HCT116 (cell line): ENCODE measurements at regions not wholly inside any gene's neighbourhood (a gene's known extent, or its start where the extent isn't known, plus 50 kb on each side); places are given as distances from the start of the nearest gene placed in this dataset.

Experiments used
- ATAC-seq: fragments of 200-7000 bp; cut with Tn5 transposase; 2 replicates; pipeline ENCODE4 v1.9.1; 2020; ENCODE audit warnings: mild to moderate bottlenecking, moderate library complexity
- BruUV-seq: library from RNA; stranded (reverse); fragments of 400-500 nt; replicated peaks from 2 replicates; lab custom pipeline; 2021; lab: Mats Ljungman, UMichigan
- CTCF ChIA-PET: fragments of 300-600 bp; sonication (Branson Sonifier 250); formaldehyde crosslinking; loops from one replicate; lab custom pipeline; 2021; ENCODE audit warnings: antibody characterized with exemption; lab: Charles Lee
- POLR2A ChIA-PET: fragments of 300-600, 350-600 bp; sonication (Branson Sonifier 250); formaldehyde crosslinking; loops from one replicate; lab custom pipeline; 2021; ENCODE audit warnings: antibody characterized with exemption; lab: Charles Lee
- RAD21 ChIA-PET, 2 experiments: fragments of 300-600 bp; sonication (Branson Sonifier 250); formaldehyde crosslinking; loops; one replicate each; lab custom pipeline; 2023; ENCODE audit warnings: low total read pairs in 2 of 2; ENCODE audit not compliant: uncharacterized antibody in 2 of 2, unreplicated experiment in 2 of 2, low non-redundant PET in 1 of 2; lab: Charles Lee
- DNase-seq: peaks from one replicate; pipeline ENCODE4 v3.0.0-alpha.2; 2010; ENCODE audit warnings: low read depth, low spot score
- H2AFZ ChIP-seq: fragments of 200-600 bp; shearing (Covaris generic), sonication (generic); 2 replicates; pipeline ENCODE4 v1.6.1; 2017; ENCODE audit warnings: low read depth, mixed run types, mixed read lengths, antibody characterized with exemption, low read length; ENCODE audit not compliant: poor library complexity, severe bottlenecking
- H3K27ac ChIP-seq: 2 replicates; pipeline ENCODE4 v1.5.1; 2012; ENCODE audit warnings: low read depth, low read length
- H3K27me3 ChIP-seq: fragments of 200-600 bp; sonication (generic); 2 replicates; pipeline ENCODE4 v1.6.1; 2016; ENCODE audit warnings: mixed run types, low read length, mixed read lengths; ENCODE audit not compliant: insufficient read depth
- H3K36me3 ChIP-seq, 2 experiments: fragments of 200-500 bp in 1 of 2; fragments of 200-600 bp in 1 of 2; sonication (Bioruptor generic) in 1 of 2; sonication (generic) in 1 of 2; 2 replicates each; pipeline versions ENCODE4 v1.5.1 to v1.6.1; 2014 to 2016; ENCODE audit warnings: low read length in 2 of 2, inconsistent platforms in 1 of 2, mixed read lengths in 1 of 2, mixed run types in 1 of 2; ENCODE audit not compliant: insufficient read depth in 2 of 2, control insufficient read depth in 1 of 2
- H3K4me1 ChIP-seq, 2 experiments: fragments of 200-600 bp in 1 of 2; sonication (generic) in 1 of 2; 2 replicates each; pipeline versions ENCODE4 v1.5.1 to v1.6.1; 2012 to 2017; ENCODE audit warnings: low read length in 2 of 2, inconsistent platforms in 1 of 2, mild to moderate bottlenecking in 1 of 2, mixed read lengths in 1 of 2, mixed run types in 1 of 2, moderate library complexity in 1 of 2; ENCODE audit not compliant: insufficient read depth in 2 of 2, control insufficient read depth in 1 of 2
- H3K4me2 ChIP-seq: fragments of 200-600 bp; sonication (generic); 2 replicates; pipeline ENCODE4 v1.6.1; 2017; ENCODE audit warnings: mixed run types, low read length, mixed read lengths
- H3K4me3 ChIP-seq, 2 experiments: fragments of 200-600 bp in 1 of 2; sonication (generic) in 1 of 2; replicated peaks in 1 of 2; 2 replicates each; pipeline ENCODE4 v1.5.1; 2011 to 2016; ENCODE audit warnings: low read length in 2 of 2, control low read depth in 1 of 2, low read depth in 1 of 2, mild to moderate bottlenecking in 1 of 2, mixed read lengths in 1 of 2, mixed run types in 1 of 2
- H3K79me2 ChIP-seq: fragments of 200-600 bp; sonication (generic); 2 replicates; pipeline ENCODE4 v1.6.1; 2017; ENCODE audit warnings: mild to moderate bottlenecking, mixed run types, low read length, moderate library complexity, mixed read lengths; ENCODE audit not compliant: insufficient read depth
- H3K9ac ChIP-seq: fragments of 200-600 bp; sonication (generic); 2 replicates; pipeline ENCODE4 v1.6.1; 2016; ENCODE audit warnings: low read length, mixed read lengths
- H3K9me2 ChIP-seq: fragments of 200-600 bp; sonication (generic), shearing (Covaris generic); 2 replicates; pipeline ENCODE4 v1.6.1; 2017; ENCODE audit warnings: mixed run types, mild to moderate bottlenecking, moderate library complexity; ENCODE audit not compliant: insufficient read depth
- H3K9me3 ChIP-seq, 2 experiments: fragments of 200-500 bp in 1 of 2; fragments of 200-600 bp in 1 of 2; sonication (Bioruptor generic) in 1 of 2; sonication (generic) in 1 of 2; 2 replicates each; pipeline ENCODE4 v1.6.1; 2014 to 2017; ENCODE audit warnings: low read length in 2 of 2, mixed read lengths in 2 of 2, inconsistent platforms in 1 of 2, low read depth in 1 of 2, mild to moderate bottlenecking in 1 of 2, mixed run types in 1 of 2, moderate library complexity in 1 of 2; ENCODE audit not compliant: control insufficient read depth in 1 of 2, insufficient read depth in 1 of 2
- H4K20me1 ChIP-seq: fragments of 200-600 bp; sonication (generic), shearing (Covaris generic); 2 replicates; pipeline ENCODE4 v1.6.1; 2017; ENCODE audit warnings: mixed run types, mild to moderate bottlenecking, moderate library complexity; ENCODE audit not compliant: insufficient read depth
- EGR1 ChIP-seq: IDR thresholded peaks from 2 replicates; pipeline ENCODE4 v1.6.1; 2012; ENCODE audit warnings: low read depth
- EZH2 ChIP-seq: fragments of 200-600 bp; sonication (generic); IDR thresholded peaks from 2 replicates; pipeline ENCODE4 v1.6.1; 2017; ENCODE audit warnings: antibody characterized with exemption, mixed run types
- POLR2AphosphoS5 ChIP-seq: IDR thresholded peaks from 2 replicates; pipeline ENCODE4 v1.6.1; 2011; ENCODE audit warnings: mild to moderate bottlenecking, low read depth, low read length, moderate library complexity
- RAD21 ChIP-seq: IDR thresholded peaks from 2 replicates; pipeline ENCODE4 v1.6.1; 2012; ENCODE audit warnings: low read depth, mild to moderate bottlenecking
- REST ChIP-seq: IDR thresholded peaks from 2 replicates; pipeline ENCODE4 v1.6.1; 2012; ENCODE audit warnings: low read depth
- SIN3A ChIP-seq: IDR thresholded peaks from 2 replicates; pipeline ENCODE4 v1.6.1; 2012; ENCODE audit warnings: low read depth
- TCF7L2 ChIP-seq: IDR thresholded peaks from 2 replicates; pipeline ENCODE4 v1.7.0; 2011; ENCODE audit warnings: borderline replicate concordance, inconsistent platforms; ENCODE audit not compliant: insufficient read depth, insufficient read length; ENCODE audit errors: extremely low read depth
- intact Hi-C: fragments of 100-400 bp; cut with micrococcal nuclease; formaldehyde crosslinking; loops from 2 replicates; pipeline ENCODE4 v1.10.0; 2022

GRCh38 chr15:39506146-39506545, 74.7 kb upstream of the THBS1 start:
- Histone ChIP-seq H4K20me1 (no peaks in the 10 kb centered on the region), H3K4me3 (no peak overlapping the region), H2AFZ (no peak overlapping the region), H3K36me3 (no peaks in the 10 kb centered on the region), H3K79me2 (no peaks in the 10 kb centered on the region), H3K9me3 (no peaks in the 10 kb centered on the region), H3K27me3 (no peaks in the 10 kb centered on the region), H3K27ac (no peak overlapping the region), H3K4me1 (no peaks in the 10 kb centered on the region), H3K9me2 (no peaks in the 10 kb centered on the region), H3K9ac (no peak overlapping the region), H3K4me2 (no peak overlapping the region)
- ChIA-PET RAD21 (no interaction called here), POLR2A (no interaction called here), CTCF (no interaction called here)
- intact Hi-C loops, result no loop called here
- no peak for ATAC-seq
- no TSS peak for BruUV-seq
- DNase-seq, result no peak
- no peak for TF ChIP-seq TCF7L2
- no peak for TF ChIP-seq RAD21

- no peak overlapping the region for H3K4me2 ChIP-seq
- H3K4me1 ChIP-seq, result peaks cover 0 to 5% of the 10 kb centered on the region in 2 experiments; a peak in 1 of 4 replicates
- no peak overlapping the region for H3K9ac ChIP-seq
- H3K4me3 ChIP-seq, result no peak overlapping the region
- intact Hi-C loops, result no loop called here
- ChIA-PET POLR2A (no interaction called here), RAD21 (no interaction called here), CTCF (no interaction called here)
- H3K9me2 ChIP-seq, result no peaks in the 10 kb centered on the region
- H3K79me2 ChIP-seq, result no peaks in the 10 kb centered on the region
- H3K9me3 ChIP-seq, result no peaks in the 10 kb centered on the region
- H3K36me3 ChIP-seq, result no peaks in the 10 kb centered on the region
- H2AFZ ChIP-seq, result no peak overlapping the region
- TF ChIP-seq RAD21 (no peak), EZH2 (no peak), REST (no peak), EGR1 (no peak), POLR2AphosphoS5 (no peak), SIN3A (no peak)
- no TSS peak for BruUV-seq
- no peak for DNase-seq
- no peak overlapping the region for H3K27ac ChIP-seq
- no peaks in the 10 kb centered on the region for H4K20me1 ChIP-seq
- H3K27me3 ChIP-seq, result no peaks in the 10 kb centered on the region
- ATAC-seq, result no peak
These were observed 72.3 kb upstream of the THBS1 start for GRCh38 chr15:39508536-39508935.
